K562 (cell line): ENCODE measurements at regions not wholly inside any gene's neighbourhood (a gene's known extent, or its start where the extent isn't known, plus 50 kb on each side); places are given as distances from the start of the nearest gene placed in this dataset.

Experiments
- L3MBTL2 ChIP-seq: fragments of 450-650 bp; IDR thresholded peaks from 2 replicates; pipeline ENCODE4 v1.6.1; 2016; ENCODE audit warnings: mild to moderate bottlenecking, moderate library complexity
- NFRKB ChIP-seq: fragments of 450-650 bp; IDR thresholded peaks from 2 replicates; pipeline ENCODE4 v1.6.1; 2016; ENCODE audit warnings: low read depth
- PTTG1 ChIP-seq: fragments of 450-650 bp; IDR thresholded peaks from 2 replicates; pipeline ENCODE4 v1.6.1; 2016; ENCODE audit warnings: low read depth, mild to moderate bottlenecking, missing genetic modification characterization, missing compliant biosample characterization
- ZNF165 ChIP-seq: fragments of 250-450 bp; sonication (Bioruptor Pico); IDR thresholded peaks from 2 replicates; pipeline ENCODE4 v1.4.0; 2020; ENCODE audit warnings: borderline replicate concordance
- ZNF445 ChIP-seq: fragments of 250-450 bp; sonication (Bioruptor Pico); IDR thresholded peaks from 2 replicates; pipeline ENCODE4 v1.4.0; 2020; ENCODE audit warnings: low read depth, mild to moderate bottlenecking, moderate library complexity
- ZNF75A ChIP-seq: fragments of 450-650 bp; formaldehyde crosslinking; IDR thresholded peaks from 2 replicates; pipeline ENCODE4 v1.4.0; 2020; ENCODE audit warnings: mild to moderate bottlenecking
- TF ChIP-seq, protein P1 (sequence below), 3 experiments: fragments of 200-800 bp in 1 of 3; sonication (Bioruptor generic) in 1 of 3; sonication (generic) in 1 of 3; formaldehyde crosslinking in 1 of 3; IDR thresholded peaks; 2 replicates each; pipeline versions ENCODE4 v1.6.1 to v1.8.0; 2016 to 2022; ENCODE audit warnings: mild to moderate bottlenecking in 2 of 3, missing compliant biosample characterization in 2 of 3, missing genetic modification characterization in 2 of 3, missing genetic modification reagents in 1 of 3
- TF ChIP-seq, protein P2 (sequence below): fragments of 200-800 bp; sonication (Bioruptor generic); IDR thresholded peaks from 2 replicates; pipeline ENCODE4 v1.6.1; 2016; ENCODE audit warnings: missing genetic modification characterization, missing compliant biosample characterization
- TF ChIP-seq, protein P3 (sequence below): IDR thresholded peaks from 3 replicates; pipeline ENCODE4 v1.6.1; 2011; ENCODE audit warnings: borderline replicate concordance, mild to moderate bottlenecking, moderate library complexity; ENCODE audit not compliant: insufficient read length; ENCODE audit errors: extremely low read depth
- TF ChIP-seq, protein P4 (sequence below): sonication (generic); formaldehyde crosslinking; IDR thresholded peaks from 2 replicates; pipeline ENCODE4 v1.8.1; 2023; ENCODE audit warnings: mild to moderate bottlenecking, missing genetic modification reagents
- TF ChIP-seq, protein P5 (sequence below): fragments of 450-650 bp; IDR thresholded peaks from 2 replicates; pipeline ENCODE4 v1.6.1; 2016; ENCODE audit warnings: borderline replicate concordance

DNA sequence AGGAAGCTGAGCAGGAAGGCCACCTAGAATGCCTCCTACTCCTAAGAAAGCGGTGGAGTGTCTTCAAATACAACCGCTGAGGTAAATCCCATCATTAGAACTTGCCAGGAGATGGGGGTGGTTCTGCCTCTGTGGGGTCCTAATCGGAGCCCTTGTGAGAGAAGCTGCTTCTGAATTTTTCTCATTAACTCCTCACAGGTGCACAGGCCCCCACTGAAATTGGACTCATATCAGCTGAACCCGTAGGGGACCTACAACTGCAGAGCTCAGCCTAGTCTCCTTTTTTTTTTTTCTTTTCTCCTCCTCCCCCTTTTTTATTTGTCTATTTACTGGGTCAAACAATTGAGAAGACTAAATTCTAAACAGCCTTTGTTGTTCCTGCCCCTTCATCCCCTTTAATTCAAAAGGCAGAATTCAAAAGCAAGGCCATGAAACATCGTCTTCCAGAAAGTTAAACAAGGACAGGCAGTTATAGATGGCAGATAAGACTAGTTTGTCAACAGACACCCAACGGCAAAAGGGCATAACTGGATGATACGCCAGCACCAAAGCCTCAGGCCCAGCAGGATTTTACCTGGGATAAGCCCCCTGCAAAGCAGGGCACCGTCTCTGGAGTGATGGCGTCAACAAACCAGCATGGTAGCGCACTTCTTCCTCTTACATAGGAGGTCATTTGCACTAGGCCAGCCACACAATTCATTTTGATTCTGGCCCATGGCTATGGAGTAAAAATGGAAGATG, 213.7 kb upstream of the HES1 start (continued):
- TF ChIP-seq, protein P1, sequence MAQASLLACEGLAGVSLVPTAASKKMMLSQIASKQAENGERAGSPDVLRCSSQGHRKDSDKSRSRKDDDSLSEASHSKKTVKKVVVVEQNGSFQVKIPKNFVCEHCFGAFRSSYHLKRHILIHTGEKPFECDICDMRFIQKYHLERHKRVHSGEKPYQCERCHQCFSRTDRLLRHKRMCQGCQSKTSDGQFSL (CRISPR knock-in tag; IDR thresholded peaks at IDR 0.05): no peak
- TF ChIP-seq, protein P1 (tag; IDR thresholded peaks at IDR 0.05): peak in 1 of 2 experiments; percentile 59; a peak in 1 of 4 replicates
- TF ChIP-seq L3MBTL2 (peak; percentile 85), ZNF165 (CRISPR knock-in tag) (peak; percentile 46; the same call in 1 of the 2 replicates), ZNF445 (CRISPR knock-in tag) (0 out of 2 replicates have a peak, but pooled peaks have one; percentile 37), ZNF75A (CRISPR knock-in tag) (0 out of 2 replicates have a peak, but pooled peaks have one; percentile 59), NFRKB (0 out of 2 replicates have a peak, but pooled peaks have one; percentile 54), PTTG1 (tag) (peak; percentile 38; the same call in 1 of the 2 replicates)
- TF ChIP-seq, protein P2, sequence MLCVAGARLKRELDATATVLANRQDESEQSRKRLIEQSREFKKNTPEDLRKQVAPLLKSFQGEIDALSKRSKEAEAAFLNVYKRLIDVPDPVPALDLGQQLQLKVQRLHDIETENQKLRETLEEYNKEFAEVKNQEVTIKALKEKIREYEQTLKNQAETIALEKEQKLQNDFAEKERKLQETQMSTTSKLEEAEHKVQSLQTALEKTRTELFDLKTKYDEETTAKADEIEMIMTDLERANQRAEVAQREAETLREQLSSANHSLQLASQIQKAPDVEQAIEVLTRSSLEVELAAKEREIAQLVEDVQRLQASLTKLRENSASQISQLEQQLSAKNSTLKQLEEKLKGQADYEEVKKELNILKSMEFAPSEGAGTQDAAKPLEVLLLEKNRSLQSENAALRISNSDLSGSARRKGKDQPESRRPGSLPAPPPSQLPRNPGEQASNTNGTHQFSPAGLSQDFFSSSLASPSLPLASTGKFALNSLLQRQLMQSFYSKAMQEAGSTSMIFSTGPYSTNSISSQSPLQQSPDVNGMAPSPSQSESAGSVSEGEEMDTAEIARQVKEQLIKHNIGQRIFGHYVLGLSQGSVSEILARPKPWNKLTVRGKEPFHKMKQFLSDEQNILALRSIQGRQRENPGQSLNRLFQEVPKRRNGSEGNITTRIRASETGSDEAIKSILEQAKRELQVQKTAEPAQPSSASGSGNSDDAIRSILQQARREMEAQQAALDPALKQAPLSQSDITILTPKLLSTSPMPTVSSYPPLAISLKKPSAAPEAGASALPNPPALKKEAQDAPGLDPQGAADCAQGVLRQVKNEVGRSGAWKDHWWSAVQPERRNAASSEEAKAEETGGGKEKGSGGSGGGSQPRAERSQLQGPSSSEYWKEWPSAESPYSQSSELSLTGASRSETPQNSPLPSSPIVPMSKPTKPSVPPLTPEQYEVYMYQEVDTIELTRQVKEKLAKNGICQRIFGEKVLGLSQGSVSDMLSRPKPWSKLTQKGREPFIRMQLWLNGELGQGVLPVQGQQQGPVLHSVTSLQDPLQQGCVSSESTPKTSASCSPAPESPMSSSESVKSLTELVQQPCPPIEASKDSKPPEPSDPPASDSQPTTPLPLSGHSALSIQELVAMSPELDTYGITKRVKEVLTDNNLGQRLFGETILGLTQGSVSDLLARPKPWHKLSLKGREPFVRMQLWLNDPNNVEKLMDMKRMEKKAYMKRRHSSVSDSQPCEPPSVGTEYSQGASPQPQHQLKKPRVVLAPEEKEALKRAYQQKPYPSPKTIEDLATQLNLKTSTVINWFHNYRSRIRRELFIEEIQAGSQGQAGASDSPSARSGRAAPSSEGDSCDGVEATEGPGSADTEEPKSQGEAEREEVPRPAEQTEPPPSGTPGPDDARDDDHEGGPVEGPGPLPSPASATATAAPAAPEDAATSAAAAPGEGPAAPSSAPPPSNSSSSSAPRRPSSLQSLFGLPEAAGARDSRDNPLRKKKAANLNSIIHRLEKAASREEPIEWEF (CRISPR knock-in tag): 0 out of 2 replicates have a peak, but pooled peaks have one; percentile 59
- TF ChIP-seq, protein P3, sequence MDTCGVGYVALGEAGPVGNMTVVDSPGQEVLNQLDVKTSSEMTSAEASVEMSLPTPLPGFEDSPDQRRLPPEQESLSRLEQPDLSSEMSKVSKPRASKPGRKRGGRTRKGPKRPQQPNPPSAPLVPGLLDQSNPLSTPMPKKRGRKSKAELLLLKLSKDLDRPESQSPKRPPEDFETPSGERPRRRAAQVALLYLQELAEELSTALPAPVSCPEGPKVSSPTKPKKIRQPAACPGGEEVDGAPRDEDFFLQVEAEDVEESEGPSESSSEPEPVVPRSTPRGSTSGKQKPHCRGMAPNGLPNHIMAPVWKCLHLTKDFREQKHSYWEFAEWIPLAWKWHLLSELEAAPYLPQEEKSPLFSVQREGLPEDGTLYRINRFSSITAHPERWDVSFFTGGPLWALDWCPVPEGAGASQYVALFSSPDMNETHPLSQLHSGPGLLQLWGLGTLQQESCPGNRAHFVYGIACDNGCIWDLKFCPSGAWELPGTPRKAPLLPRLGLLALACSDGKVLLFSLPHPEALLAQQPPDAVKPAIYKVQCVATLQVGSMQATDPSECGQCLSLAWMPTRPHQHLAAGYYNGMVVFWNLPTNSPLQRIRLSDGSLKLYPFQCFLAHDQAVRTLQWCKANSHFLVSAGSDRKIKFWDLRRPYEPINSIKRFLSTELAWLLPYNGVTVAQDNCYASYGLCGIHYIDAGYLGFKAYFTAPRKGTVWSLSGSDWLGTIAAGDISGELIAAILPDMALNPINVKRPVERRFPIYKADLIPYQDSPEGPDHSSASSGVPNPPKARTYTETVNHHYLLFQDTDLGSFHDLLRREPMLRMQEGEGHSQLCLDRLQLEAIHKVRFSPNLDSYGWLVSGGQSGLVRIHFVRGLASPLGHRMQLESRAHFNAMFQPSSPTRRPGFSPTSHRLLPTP: no peak
- TF ChIP-seq, protein P4, sequence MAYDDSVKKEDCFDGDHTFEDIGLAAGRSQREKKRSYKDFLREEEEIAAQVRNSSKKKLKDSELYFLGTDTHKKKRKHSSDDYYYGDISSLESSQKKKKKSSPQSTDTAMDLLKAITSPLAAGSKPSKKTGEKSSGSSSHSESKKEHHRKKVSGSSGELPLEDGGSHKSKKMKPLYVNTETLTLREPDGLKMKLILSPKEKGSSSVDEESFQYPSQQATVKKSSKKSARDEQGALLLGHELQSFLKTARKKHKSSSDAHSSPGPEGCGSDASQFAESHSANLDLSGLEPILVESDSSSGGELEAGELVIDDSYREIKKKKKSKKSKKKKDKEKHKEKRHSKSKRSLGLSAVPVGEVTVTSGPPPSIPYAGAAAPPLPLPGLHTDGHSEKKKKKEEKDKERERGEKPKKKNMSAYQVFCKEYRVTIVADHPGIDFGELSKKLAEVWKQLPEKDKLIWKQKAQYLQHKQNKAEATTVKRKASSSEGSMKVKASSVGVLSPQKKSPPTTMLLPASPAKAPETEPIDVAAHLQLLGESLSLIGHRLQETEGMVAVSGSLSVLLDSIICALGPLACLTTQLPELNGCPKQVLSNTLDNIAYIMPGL: no peak
- TF ChIP-seq, protein P5, sequence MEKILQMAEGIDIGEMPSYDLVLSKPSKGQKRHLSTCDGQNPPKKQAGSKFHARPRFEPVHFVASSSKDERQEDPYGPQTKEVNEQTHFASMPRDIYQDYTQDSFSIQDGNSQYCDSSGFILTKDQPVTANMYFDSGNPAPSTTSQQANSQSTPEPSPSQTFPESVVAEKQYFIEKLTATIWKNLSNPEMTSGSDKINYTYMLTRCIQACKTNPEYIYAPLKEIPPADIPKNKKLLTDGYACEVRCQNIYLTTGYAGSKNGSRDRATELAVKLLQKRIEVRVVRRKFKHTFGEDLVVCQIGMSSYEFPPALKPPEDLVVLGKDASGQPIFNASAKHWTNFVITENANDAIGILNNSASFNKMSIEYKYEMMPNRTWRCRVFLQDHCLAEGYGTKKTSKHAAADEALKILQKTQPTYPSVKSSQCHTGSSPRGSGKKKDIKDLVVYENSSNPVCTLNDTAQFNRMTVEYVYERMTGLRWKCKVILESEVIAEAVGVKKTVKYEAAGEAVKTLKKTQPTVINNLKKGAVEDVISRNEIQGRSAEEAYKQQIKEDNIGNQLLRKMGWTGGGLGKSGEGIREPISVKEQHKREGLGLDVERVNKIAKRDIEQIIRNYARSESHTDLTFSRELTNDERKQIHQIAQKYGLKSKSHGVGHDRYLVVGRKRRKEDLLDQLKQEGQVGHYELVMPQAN: no peak
